ENCODE measurements at regions not wholly inside any gene's neighbourhood (a gene's known extent, or its start where the extent isn't known, plus 50 kb on each side); places are given as distances from the start of the nearest gene placed in this dataset.

DNA sequence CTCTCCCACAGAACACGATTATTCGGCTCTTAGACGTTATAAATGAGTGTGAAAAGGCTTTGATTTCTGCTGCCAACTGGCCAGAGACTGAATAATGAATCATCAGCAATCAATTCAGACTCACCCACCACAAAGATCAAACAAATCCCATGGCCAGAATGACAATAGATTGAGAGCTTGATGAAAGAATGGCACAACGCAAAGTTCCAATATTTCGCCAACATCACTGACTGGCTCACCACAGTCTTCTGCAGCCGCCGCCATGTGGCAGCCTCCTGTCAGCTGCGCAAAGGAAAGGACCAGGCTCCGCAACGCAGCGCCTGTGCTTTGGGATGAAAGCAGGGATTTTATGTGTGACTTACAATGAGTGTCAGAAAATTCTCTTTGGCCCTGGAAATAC lies 104.4 kb upstream of the SOX11 start:
- TF ChIP-seq, protein P1, sequence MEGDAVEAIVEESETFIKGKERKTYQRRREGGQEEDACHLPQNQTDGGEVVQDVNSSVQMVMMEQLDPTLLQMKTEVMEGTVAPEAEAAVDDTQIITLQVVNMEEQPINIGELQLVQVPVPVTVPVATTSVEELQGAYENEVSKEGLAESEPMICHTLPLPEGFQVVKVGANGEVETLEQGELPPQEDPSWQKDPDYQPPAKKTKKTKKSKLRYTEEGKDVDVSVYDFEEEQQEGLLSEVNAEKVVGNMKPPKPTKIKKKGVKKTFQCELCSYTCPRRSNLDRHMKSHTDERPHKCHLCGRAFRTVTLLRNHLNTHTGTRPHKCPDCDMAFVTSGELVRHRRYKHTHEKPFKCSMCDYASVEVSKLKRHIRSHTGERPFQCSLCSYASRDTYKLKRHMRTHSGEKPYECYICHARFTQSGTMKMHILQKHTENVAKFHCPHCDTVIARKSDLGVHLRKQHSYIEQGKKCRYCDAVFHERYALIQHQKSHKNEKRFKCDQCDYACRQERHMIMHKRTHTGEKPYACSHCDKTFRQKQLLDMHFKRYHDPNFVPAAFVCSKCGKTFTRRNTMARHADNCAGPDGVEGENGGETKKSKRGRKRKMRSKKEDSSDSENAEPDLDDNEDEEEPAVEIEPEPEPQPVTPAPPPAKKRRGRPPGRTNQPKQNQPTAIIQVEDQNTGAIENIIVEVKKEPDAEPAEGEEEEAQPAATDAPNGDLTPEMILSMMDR (IDR thresholded peaks at IDR 0.05), result no peak
- TF ChIP-seq POLR2A (IDR thresholded peaks at IDR 0.05; ENCODE audit: low read depth), result no peak
